GM12864 (cell line): ENCODE measurements at regions not wholly inside any gene's neighbourhood (a gene's known extent, or its start where the extent isn't known, plus 50 kb on each side); places are given as distances from the start of the nearest gene placed in this dataset.

Experiments
- DNase-seq: peaks from one replicate; pipeline ENCODE4 v3.0.0-alpha.2; 2011; ENCODE audit warnings: low read depth
- H3K4me3 ChIP-seq: 2 replicates; pipeline ENCODE4 v1.5.1; 2011; ENCODE audit warnings: mild to moderate bottlenecking, low read depth, low read length, control low read depth
- TF ChIP-seq, protein P1 (sequence below): IDR thresholded peaks from 2 replicates; pipeline ENCODE4 v1.5.1; 2011; ENCODE audit warnings: low read depth, mild to moderate bottlenecking, moderate library complexity, low read length, control low read depth, inconsistent platforms; ENCODE audit errors: missing control alignments

DNA sequence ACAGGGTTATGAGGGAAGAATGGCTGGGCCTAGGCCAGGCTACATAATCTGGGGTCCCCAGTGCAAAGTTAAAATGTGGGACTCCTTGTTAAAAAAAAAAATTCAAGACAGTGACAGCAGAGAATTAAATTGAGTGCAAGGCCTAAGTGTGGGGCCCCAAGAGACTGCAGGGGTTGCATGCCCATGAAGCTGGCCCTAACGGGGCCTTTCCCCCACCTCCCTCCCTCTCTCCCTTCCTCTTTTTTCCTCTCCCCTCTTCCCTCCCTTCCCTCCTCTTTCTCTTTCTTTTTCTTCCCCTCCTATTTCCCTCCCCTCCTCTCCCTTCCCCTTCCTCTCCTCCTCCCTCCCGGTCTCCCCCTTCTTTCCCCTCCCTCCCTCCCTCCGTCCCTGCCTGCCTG, 266.7 kb downstream of the LMO4 start:
- no peak overlapping the region for H3K4me3 ChIP-seq

DNA sequence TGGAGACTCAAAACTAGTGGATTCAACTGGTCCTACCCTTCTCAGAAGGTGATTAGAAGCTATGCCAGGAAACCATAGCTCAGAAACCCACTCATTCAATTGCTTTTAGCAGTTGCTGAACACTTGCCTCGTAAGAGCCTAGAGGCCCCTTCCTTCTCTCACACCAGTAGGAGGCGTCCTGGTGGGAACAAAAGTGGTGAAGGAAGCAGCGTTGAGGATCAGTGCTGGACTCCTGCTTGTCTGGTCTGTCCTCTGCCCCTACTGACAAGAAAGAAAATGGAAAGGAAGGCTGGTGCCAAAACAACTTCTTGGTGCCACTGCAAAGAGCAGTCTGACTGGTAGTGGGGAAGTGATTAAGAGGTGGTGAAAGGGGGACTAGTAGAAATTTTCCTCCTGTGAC, 269.7 kb downstream of the LMO4 start:
- no peak overlapping the region for H3K4me3 ChIP-seq
- TF ChIP-seq, protein P1, sequence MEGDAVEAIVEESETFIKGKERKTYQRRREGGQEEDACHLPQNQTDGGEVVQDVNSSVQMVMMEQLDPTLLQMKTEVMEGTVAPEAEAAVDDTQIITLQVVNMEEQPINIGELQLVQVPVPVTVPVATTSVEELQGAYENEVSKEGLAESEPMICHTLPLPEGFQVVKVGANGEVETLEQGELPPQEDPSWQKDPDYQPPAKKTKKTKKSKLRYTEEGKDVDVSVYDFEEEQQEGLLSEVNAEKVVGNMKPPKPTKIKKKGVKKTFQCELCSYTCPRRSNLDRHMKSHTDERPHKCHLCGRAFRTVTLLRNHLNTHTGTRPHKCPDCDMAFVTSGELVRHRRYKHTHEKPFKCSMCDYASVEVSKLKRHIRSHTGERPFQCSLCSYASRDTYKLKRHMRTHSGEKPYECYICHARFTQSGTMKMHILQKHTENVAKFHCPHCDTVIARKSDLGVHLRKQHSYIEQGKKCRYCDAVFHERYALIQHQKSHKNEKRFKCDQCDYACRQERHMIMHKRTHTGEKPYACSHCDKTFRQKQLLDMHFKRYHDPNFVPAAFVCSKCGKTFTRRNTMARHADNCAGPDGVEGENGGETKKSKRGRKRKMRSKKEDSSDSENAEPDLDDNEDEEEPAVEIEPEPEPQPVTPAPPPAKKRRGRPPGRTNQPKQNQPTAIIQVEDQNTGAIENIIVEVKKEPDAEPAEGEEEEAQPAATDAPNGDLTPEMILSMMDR: peak; percentile 34
- no peak for DNase-seq

More for the DNA sequence above, 266.7 kb downstream of the LMO4 start:
- DNase-seq: no peak
- TF ChIP-seq, protein P1: no peak

DNA sequence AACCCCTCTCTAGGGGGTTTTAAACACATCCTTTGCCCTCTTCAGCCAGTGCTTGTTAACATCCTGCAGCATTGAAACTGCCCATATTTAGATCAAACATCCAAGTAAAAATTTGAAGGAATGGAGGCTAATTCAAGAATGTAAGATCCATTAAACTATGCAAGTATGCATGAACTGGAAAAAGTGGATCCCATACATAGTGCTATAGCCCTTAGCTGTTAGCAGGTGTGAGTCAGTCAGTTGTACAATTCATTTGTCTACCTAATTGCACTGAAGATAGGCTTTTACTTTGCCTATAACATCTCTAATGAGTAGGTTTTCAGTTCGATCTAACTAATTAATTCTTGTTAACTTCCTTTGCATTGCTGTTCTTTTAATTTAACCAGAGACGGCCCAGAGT, 270.9 kb downstream of the LMO4 start:
- TF ChIP-seq, protein P1: no peak
- no peak overlapping the region for H3K4me3 ChIP-seq
- no peak for DNase-seq

DNA sequence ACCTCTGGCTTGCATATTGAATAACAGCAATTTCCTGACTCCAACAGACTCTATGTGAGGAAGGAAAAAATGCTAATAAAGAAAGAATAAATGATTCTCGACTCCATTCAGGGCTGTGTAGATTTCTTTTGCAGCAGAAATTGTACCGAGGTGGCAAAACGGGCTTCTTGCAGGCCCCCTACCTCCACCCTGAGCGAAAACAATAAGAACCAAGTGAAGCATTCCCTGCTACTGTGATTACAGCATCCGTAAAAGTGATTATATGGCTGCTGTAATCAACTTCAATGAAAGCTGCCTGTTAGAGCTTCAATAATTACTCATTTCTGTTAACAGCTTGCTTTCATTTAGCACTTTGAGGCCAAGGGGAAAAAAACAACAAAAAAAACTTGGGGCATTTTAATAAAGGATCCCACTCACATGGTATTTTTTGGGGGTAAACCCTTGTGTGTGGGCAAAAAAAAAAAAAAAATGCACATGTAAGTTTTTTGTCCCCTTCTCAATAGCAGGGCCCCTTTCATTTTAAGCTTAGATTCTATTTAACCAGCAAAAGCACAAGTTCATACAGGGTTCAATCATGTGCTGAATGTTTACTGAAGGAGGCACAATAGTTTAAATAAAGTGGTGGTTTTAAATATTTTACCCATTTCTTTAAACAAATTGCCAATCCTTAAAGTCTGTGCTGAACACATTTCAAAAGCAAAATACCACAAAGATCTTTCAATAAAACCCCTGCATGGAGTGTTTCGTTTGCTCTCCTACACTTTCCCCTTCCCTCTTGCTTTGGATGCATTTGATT, 271.6 kb downstream of the LMO4 start:
- TF ChIP-seq, protein P1: no peak
- H3K4me3 ChIP-seq: no peak overlapping the region
- DNase-seq: no peak

GRCh38 chr1:87600854-87601253, 272.2 kb downstream of the LMO4 start:
- DNase-seq: no peak
- TF ChIP-seq, protein P1: no peak
- H3K4me3 ChIP-seq: no peak overlapping the region

DNA sequence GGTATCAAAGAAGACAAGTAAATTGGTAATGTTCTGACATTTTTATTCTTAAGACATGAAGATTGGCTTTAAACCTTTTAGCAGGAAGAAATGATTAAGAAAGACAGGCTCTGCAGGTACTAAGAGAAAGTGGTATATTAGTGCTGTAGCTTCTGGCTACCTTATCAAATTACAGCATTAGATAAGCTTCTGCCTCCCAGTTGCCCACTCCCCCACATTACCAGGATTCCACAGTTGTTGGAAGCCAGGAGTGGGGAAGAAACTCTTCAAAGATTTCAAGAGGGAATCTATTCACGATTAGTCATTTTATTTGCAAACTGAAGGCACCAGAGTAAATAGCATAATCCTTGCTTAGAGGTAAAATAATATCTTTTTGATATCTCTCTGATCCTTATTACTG, 274.9 kb downstream of the LMO4 start:
- TF ChIP-seq, protein P1: no peak

DNA sequence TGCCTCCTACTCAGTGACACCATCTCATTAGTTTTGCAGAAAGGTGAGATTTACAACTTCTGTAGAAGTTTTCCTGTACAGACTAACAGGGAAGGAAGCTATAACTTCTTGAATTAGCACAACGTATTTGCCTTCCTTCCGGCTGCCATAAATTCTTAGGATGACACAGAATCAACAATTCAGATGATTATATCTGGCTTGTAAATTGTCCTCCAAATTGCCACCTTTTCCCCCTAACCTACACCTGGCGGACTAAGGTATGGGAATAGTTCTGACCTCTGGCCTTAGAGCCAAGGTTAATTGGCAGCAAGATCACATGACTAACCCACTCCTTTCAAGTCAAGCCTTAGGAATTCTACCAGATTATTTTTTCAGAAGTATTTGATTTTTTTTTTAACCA, 284.3 kb downstream of the LMO4 start:
- no peak overlapping the region for H3K4me3 ChIP-seq
- TF ChIP-seq, protein P1: no peak
- no peak for DNase-seq

More for the DNA sequence above, 274.9 kb downstream of the LMO4 start:
- DNase-seq: no peak
- H3K4me3 ChIP-seq: no peak overlapping the region
